ENCODE measurements at regions not wholly inside any gene's neighbourhood (a gene's known extent, or its start where the extent isn't known, plus 50 kb on each side); places are given as distances from the start of the nearest gene placed in this dataset.
A peak's percentile ranks its signal among the peaks of the same experiment; 100 is the strongest.

- peak; percentile 56 for DNase-seq
Measured at GRCh38 chr6:159118924-159119323, 50.3 kb upstream of the FNDC1 start.

DNA sequence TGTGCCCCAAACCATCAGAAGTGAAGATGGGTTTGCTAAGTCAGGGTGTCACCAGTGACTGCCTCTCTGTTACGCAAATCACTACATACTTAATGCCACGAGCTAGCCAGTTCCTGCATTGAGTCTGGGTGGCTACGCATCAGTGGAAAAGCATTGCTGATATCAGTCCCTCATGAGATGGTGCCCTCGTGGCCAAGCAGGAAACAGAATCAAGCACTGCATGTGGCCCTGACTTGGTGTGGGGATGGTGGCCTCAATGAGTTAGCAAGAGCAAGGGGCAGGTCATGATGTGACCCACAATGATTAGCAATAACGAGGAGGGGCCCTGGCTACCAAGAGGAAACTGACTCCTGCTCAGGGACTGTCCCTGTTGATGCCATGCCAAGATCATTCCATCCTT lies 51.6 kb upstream of the FNDC1 start:
- peak; percentile 94 for DNase-seq

DNA sequence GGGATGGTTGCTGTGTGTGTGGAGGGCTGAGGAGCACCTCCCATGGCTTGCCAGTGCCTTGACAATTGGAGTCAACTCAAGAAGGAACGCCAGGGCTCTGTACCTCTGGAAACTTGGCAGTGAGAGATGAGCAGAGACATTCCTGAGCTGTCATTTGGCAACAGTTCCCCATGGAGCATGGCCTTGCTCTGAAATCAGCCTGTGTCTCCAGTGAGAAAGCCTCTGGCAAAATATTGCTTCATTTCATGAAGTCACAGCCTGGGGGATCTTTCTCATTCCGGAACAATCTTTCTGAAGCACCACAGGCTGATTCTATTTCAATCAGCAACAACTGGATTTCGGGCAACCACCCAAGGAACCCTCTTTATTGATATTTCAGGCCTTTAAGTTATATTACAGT lies 52.2 kb upstream of the FNDC1 start:
- peak; percentile 84 for DNase-seq

DNA sequence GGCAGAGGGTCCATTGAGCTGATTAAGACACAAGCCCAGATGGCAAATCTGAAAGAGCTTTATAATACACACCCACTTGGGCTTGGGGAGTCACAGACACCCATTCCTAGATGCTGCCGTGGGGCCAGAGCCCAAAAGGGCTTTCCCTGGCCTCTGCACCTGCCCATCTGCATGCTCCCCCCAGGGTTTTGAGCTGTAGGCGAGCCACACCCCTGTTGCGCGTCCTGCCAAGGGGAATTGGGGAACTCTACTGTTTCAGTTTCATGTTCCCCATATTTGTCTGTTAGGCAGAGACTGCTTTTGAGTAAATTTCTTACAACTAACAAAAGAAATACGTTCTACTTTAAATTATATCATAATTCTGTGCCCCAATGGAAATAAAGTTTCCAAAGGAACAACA lies 52.9 kb upstream of the FNDC1 start:
- peak; percentile 91 for DNase-seq

DNA sequence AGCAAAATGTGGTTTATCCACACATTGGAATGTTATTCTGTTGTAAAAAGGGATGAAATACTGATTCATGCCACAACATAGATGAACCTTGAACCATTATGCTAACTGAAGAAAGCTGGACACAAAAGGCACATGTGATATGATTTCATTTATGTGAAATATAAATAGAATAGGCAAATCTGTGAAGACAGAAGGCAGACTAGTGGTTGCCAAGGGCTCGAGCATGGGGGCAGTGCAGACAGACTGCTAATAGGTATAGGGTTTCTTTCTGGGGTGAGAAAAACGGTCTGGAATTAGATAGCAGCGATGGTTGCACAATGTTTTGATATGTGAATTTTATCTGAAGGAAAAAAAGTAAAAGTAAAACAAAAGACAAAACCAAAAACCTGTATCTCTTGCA lies 54.6 kb upstream of the FNDC1 start:
- DNase-seq, result peak; percentile 22

DNA sequence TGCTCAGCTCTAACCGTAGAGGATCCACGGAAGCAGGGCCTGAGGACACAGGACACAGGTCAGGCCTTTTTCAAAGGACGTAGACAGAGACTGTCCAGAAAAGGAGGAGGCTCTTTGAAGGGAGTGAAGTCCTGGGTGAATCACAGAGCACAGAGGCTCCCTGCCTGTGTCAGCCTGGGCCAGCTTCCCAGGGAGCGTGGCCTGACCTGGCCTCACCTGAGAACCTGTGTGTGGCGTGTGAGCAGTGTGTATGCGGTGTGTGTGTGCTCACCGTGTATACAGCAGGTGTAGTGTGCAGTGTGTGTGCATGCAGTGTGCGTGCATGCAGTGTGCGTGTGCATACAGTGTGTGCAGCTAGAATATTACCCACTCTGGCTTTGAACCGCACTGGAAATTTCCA lies 56.0 kb upstream of the FNDC1 start:
- DNase-seq, result no peak

GRCh38 chr6:159112714-159113113 lies 56.5 kb upstream of the FNDC1 start:
- DNase-seq, result no peak

- no peak for DNase-seq
Measured at GRCh38 chr6:159110748-159111147, 58.5 kb upstream of the FNDC1 start.

DNA sequence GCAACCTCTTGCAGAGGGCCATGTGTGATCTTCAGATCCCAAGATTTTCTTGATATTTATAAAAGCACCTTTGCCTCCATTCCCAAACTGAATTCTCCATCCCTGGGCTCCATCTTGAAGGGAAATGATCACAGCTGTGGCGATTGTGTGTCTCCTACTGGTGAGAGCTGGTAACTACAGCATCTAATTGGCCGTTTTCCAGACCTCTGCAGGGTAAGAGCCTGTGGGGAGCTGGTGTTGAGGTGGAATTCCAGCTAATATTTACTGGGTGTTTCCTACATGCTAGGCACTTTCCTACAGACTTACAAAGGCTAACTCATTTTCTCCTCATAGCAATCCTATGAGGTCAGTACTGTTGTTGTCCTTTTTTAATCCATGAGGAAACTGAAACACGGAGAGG lies 59.2 kb upstream of the FNDC1 start:
- DNase-seq, result peak; percentile 64

GRCh38 chr6:159109391-159109790 lies 59.8 kb upstream of the FNDC1 start:
- peak; percentile 45 for DNase-seq

DNA sequence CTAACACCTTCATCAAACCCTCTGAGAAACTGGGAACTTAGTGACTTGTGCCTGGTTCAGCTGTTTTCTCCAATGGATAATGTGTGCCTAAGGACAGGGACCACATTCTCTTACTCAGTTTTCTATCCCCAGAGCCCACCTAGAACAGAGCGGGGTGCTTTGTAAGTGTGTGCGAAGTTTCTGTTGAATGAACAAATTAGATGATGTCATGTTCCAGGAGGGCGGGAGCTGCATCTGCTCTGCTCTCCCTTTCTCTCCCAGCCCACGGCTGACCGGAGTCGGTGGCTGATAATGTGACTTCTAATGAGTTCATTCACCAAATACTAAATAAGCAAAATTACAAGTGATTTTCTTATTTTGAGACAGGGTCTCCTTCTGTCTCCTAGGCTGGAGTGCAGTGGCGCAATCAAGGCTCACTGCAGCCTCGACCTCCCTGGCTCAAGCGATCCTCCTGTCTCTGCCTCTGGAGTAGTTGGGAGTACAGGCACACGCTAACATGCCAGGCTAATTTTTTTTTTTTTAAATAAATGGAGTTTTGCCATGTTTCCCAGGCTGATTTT lies 60.7 kb upstream of the FNDC1 start:
- DNase-seq, result peak; percentile 18

GRCh38 chr6:159107451-159108260 lies 61.5 kb upstream of the FNDC1 start:
- DNase-seq, result peak; percentile 14

- DNase-seq, result peak; percentile 87
Measured at GRCh38 chr6:159106627-159107241, 61.9 kb upstream of the TAGAP start.

GRCh38 chr6:159105716-159106115 lies 60.9 kb upstream of the TAGAP start:
- DNase-seq, result no peak

- no peak for DNase-seq
Measured at GRCh38 chr6:159104931-159105330, 60.1 kb upstream of the TAGAP start.

GRCh38 chr6:159104163-159104925 lies 59.6 kb upstream of the TAGAP start:
- peak; percentile 85 for DNase-seq

- no peak for DNase-seq
Measured at GRCh38 chr6:159103396-159104162, 58.8 kb upstream of the TAGAP start.

- DNase-seq, result peak; percentile 51
Measured at GRCh38 chr6:159102373-159103160, 57.8 kb upstream of the TAGAP start.

- DNase-seq, result no peak
Measured at GRCh38 chr6:159101656-159102055, 56.9 kb upstream of the TAGAP start.

GRCh38 chr6:159100395-159101182 lies 55.8 kb upstream of the TAGAP start:
- no peak for DNase-seq

GRCh38 chr6:159099961-159100360 lies 55.2 kb upstream of the TAGAP start:
- DNase-seq, result peak; percentile 67

Data from suppressor macrophage treated with lipopolysaccharide for 4 hours (primary cell).